ENCODE measurements at regions not wholly inside any gene's neighbourhood (a gene's known extent, or its start where the extent isn't known, plus 50 kb on each side); places are given as distances from the start of the nearest gene placed in this dataset.

DNA sequence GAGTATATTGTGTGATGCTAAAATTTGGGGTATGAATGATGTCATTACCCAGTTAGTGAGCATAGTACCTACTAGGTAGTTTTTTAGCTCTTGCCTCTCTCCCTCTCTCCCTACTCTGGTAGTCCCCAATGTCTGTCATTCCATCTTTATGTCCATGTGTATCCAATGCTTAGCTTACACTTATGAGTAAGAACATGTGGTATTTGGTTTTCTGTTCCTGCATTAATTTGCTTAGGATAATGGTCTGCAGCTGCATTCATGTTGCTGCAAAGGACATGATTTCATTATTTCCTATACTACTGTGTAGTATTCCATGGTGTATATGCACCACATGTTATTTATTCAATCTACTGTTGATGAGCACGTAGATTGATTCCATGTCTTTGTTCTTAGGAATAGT, 54.4 kb upstream of the NEGR1 start:
- POLR2A ChIA-PET, result no interaction called here
- ATAC-seq, result no peak
- Mint-ChIP-seq H3K27me3 (no peaks in the 10 kb centered on the region), H3K4me3 (no peak overlapping the region), H3K4me1 (ENCODE audit: low read depth) (no peaks in the 10 kb centered on the region), H3K36me3 (ENCODE audit: low read depth) (no peaks in the 10 kb centered on the region), H3K9me3 (no peaks in the 10 kb centered on the region), H3K27ac (no peak overlapping the region)
- CTCF ChIA-PET, result no interaction called here
- intact Hi-C loops (cut with micrococcal nuclease), result no loop called here
- DNase-seq, result no peak
- TF ChIP-seq, protein P1, sequence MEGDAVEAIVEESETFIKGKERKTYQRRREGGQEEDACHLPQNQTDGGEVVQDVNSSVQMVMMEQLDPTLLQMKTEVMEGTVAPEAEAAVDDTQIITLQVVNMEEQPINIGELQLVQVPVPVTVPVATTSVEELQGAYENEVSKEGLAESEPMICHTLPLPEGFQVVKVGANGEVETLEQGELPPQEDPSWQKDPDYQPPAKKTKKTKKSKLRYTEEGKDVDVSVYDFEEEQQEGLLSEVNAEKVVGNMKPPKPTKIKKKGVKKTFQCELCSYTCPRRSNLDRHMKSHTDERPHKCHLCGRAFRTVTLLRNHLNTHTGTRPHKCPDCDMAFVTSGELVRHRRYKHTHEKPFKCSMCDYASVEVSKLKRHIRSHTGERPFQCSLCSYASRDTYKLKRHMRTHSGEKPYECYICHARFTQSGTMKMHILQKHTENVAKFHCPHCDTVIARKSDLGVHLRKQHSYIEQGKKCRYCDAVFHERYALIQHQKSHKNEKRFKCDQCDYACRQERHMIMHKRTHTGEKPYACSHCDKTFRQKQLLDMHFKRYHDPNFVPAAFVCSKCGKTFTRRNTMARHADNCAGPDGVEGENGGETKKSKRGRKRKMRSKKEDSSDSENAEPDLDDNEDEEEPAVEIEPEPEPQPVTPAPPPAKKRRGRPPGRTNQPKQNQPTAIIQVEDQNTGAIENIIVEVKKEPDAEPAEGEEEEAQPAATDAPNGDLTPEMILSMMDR (IDR thresholded peaks at IDR 0.05), result no peak

All from activated CD8-positive, alpha-beta T cell treated with anti-CD3 and anti-CD28 coated beads for 36 hours (primary cell).